ENCODE measurements at regions not wholly inside any gene's neighbourhood (a gene's known extent, or its start where the extent isn't known, plus 50 kb on each side); places are given as distances from the start of the nearest gene placed in this dataset.

DNA sequence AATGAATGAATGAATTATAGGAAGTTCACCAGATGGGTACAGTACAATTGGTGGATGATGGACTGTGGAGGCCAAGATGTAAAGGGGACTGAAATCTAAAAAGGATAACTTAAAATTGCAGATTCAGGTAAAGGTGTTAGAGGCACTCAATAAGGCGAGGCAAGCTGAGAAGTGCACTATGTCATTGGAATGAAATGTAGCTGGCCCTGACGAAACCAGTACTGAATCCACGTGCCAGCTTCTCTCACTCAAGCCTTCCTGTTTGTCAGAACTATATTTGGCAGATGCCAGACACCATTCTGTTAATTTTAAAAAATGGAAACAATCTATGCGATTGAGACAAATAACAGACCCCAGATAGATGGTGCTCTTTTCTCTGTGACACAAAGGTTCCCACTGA, 1039.1 kb upstream of the TENM3 start:
- no peak overlapping the region for H3K27ac ChIP-seq
- no peak for TF ChIP-seq ZFX (IDR thresholded peaks at IDR 0.05)
- TF ChIP-seq, protein P1, sequence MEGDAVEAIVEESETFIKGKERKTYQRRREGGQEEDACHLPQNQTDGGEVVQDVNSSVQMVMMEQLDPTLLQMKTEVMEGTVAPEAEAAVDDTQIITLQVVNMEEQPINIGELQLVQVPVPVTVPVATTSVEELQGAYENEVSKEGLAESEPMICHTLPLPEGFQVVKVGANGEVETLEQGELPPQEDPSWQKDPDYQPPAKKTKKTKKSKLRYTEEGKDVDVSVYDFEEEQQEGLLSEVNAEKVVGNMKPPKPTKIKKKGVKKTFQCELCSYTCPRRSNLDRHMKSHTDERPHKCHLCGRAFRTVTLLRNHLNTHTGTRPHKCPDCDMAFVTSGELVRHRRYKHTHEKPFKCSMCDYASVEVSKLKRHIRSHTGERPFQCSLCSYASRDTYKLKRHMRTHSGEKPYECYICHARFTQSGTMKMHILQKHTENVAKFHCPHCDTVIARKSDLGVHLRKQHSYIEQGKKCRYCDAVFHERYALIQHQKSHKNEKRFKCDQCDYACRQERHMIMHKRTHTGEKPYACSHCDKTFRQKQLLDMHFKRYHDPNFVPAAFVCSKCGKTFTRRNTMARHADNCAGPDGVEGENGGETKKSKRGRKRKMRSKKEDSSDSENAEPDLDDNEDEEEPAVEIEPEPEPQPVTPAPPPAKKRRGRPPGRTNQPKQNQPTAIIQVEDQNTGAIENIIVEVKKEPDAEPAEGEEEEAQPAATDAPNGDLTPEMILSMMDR (conservative IDR thresholded peaks at IDR 0.05) = no peak

DNA sequence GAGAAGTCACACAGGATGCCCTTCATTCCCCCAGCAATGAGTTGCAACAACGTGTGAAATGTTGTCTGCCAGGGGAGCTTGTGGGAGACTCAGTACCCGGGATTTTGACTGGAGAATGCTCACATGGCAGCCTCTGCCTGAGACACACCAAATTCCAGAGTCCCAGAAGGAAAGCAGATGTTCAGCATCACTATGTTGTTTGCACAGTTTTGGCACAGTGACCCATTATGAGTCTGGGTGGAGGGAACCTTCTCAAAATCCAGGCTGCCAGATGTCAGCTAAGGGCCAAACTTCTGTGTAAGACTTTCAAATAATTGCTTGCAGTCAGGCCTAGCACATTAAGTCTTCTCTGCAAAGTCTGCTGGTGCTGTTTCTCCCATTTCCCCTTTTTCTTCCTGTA, 1029.7 kb upstream of the TENM3 start:
- no peak overlapping the region for H3K27ac ChIP-seq
- TF ChIP-seq, protein P1 (conservative IDR thresholded peaks at IDR 0.05) = no peak
- no peak for TF ChIP-seq ZFX (IDR thresholded peaks at IDR 0.05)

DNA sequence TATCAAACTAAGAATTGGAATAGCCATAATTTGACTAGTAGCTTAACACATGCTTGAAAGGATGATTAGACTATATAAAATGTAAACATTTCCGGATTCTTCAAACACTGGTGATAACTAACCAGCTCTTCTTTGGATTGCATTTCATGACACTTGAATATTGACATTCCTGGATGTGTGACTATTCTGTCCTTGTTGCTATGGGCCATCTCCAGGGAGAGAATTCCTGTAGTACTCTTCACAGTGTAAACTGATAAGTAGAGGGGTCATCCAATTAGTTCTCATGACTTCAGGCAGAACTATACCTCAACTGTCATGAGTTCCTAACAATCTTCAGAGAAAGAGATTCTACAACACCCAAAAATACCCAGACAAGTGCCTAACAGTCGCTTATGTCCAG, 1026.7 kb upstream of the TENM3 start:
- TF ChIP-seq, protein P1 (conservative IDR thresholded peaks at IDR 0.05) = no peak
- TF ChIP-seq ZFX (IDR thresholded peaks at IDR 0.05) = no peak
- no peak overlapping the region for H3K27ac ChIP-seq

DNA sequence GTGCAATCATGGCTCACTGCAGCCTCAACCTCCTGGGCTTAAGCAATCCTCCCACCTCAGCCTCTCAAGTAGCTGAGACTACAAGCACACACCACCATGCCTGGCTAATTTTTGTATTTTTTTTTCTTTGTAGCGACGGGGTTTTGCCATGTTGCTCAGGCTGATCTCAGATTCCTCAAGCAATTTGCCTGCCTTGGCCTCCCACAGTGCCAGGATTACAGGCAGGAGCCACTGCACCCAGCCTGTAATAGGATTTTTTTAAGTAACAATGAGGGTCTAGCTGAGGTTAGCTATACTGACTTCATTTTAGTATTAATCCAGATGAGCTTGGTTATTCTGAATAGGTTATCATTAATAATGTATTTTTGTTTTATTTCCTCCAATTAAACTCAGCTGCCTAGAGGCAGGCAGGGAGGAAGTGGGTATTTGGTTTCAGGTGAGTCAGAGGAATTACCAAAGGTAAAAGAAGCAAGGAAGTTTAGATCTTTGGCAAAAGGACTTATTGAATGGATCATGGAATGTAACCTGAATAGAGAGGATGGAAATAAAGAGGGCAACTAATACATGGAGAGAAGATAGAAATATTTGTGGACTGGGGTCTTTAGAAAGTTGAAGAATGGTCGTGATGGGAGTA, 1023.3 kb upstream of the TENM3 start:
- TF ChIP-seq ZFX (IDR thresholded peaks at IDR 0.05) = no peak
- TF ChIP-seq, protein P1 (conservative IDR thresholded peaks at IDR 0.05) = no peak
- no peak overlapping the region for H3K27ac ChIP-seq

DNA sequence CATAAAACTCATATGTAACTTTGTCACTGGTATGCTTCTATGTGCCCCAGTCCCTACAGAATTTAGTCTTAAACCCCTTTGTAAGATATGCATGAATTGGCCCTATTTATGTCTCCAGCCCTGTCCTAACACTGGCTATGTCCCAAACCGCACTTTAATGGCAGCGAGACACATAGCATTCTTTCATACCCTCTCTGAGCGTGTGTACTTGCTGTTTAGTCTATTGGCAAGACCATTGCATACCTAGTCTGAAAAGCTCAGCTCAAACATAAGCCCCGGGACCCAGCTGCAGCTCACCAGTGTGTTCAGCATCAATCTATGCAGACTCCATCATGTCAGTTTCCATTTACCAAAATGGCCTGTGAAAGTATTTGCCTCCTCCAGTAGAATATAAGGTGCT, 1018.4 kb upstream of the TENM3 start:
- no peak overlapping the region for H3K27ac ChIP-seq
- TF ChIP-seq, protein P1 (conservative IDR thresholded peaks at IDR 0.05) = no peak
- no peak for TF ChIP-seq ZFX (IDR thresholded peaks at IDR 0.05)

DNA sequence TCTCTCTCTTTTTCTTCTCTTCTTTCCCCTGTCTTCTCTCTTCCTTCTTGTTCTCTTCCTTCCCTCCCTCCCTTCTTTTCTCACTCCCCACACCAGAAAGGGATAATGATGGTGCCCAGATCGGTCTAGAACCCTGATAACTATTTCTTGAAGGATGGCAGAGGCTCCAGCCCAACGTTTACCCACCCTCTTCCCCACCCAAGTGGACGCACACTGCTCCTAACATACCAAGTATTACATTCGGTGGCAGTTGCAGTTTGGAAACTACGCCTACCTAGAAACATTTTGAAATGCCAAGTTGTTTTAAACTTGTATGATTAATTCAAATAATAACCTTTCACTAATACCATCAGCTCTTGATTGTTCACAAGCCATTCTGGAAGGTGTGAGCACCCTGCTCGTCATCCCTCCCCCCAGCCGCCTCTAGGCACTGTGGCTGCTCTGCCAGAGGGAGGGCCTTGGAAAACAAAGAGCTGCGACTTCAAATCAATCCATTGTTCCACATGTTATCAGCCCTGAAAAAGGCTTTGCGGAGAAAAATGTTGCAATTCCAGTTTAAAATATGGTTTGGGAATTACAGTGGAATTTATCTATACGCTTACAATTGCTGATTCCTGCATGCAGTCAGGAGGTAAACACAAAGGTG, 1017.5 kb upstream of the TENM3 start:
- no peak overlapping the region for H3K27ac ChIP-seq
- TF ChIP-seq, protein P1 (conservative IDR thresholded peaks at IDR 0.05) = no peak
- no peak for TF ChIP-seq ZFX (IDR thresholded peaks at IDR 0.05)

DNA sequence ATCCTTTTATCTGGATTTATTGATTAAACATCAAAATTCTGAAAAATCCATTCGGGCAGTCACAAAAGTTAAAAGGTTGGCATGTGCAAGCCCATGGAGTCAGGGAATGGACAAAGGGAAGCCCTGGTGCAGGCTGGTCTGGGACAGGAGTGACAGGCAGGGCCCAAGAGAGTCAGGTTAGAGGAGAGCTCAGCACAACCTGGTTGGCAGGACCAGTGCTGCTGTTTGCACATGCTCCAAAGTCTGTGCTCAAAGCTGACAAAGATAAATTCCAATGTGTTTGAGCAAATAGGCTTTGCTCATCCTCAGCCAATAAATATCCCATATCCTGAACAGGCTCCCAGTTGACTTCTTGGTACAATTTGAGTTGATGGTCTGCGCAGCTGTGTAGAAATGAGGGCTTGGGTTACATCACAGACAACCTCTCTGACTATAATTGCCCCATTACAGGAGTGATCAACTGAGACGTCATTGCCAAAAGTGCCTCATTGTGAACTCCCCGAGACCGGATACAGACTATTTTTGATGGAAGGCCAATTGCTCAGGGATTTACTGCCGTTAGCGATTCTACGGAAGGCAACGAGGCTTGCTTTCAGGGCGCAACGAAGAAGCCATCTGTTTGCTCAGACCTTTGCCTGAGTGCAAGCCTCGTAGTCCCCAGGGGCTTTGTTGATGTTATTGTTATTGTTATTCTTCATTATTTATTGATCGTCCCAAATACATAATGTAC, 1008.1 kb upstream of the TENM3 start:
- no peak overlapping the region for H3K27ac ChIP-seq
- TF ChIP-seq, protein P1 (conservative IDR thresholded peaks at IDR 0.05) = no peak
- TF ChIP-seq ZFX (IDR thresholded peaks at IDR 0.05) = no peak

Measured in C4-2B (cell line).